ENCODE measurements at regions not wholly inside any gene's neighbourhood (a gene's known extent, or its start where the extent isn't known, plus 50 kb on each side); places are given as distances from the start of the nearest gene placed in this dataset.

DNA sequence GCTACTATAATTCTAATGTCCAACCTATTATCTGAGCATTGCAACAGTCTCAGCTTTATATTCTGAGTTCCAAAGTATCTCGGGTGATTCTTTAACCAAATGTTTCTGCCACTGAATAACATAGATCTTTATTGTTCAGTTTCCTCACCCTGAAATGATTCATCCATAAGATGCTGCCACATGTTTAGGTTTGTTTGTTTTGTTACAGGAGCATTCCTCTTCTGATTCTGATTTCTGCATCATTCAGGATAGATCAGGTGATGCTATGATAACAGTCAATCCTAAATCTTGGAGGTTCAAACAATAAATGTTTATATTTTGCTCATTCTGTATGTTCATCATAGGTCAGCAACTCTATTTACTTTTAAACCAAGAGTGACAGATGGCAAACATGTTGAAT lies 927.6 kb downstream of the PCDH7 start:
- ChIA-PET CTCF (no interaction called here), POLR2A (no interaction called here)
- no peak for DNase-seq (ENCODE audit: extremely low spot score)
- TF ChIP-seq, protein P1, sequence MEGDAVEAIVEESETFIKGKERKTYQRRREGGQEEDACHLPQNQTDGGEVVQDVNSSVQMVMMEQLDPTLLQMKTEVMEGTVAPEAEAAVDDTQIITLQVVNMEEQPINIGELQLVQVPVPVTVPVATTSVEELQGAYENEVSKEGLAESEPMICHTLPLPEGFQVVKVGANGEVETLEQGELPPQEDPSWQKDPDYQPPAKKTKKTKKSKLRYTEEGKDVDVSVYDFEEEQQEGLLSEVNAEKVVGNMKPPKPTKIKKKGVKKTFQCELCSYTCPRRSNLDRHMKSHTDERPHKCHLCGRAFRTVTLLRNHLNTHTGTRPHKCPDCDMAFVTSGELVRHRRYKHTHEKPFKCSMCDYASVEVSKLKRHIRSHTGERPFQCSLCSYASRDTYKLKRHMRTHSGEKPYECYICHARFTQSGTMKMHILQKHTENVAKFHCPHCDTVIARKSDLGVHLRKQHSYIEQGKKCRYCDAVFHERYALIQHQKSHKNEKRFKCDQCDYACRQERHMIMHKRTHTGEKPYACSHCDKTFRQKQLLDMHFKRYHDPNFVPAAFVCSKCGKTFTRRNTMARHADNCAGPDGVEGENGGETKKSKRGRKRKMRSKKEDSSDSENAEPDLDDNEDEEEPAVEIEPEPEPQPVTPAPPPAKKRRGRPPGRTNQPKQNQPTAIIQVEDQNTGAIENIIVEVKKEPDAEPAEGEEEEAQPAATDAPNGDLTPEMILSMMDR (IDR thresholded peaks at IDR 0.05; ENCODE audit: control extremely low read depth, extremely low read depth, low read depth, missing control alignments), result no peak

DNA sequence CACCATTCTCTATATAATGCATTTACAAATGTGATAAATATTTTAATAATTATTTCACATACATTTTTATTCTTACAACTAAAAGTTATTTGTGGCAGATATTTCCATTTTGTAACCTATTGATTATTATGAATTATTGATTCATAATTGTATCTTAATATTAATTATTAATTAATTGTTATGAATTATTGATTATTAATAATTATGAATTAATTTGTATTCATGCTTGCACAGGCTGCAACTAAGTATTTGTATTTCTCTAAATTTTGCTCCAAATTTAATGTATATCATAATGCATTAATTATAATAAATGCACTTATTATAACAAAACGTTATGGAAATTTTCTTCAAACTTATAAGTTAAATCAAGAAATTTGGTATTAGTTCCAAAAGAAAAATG lies 929.7 kb downstream of the PCDH7 start:
- POLR2A ChIA-PET, result no interaction called here
- DNase-seq (ENCODE audit: extremely low spot score), result no peak
- CTCF ChIA-PET, result no interaction called here
- TF ChIP-seq, protein P1 (IDR thresholded peaks at IDR 0.05; ENCODE audit: control extremely low read depth, extremely low read depth, low read depth, missing control alignments), result no peak

DNA sequence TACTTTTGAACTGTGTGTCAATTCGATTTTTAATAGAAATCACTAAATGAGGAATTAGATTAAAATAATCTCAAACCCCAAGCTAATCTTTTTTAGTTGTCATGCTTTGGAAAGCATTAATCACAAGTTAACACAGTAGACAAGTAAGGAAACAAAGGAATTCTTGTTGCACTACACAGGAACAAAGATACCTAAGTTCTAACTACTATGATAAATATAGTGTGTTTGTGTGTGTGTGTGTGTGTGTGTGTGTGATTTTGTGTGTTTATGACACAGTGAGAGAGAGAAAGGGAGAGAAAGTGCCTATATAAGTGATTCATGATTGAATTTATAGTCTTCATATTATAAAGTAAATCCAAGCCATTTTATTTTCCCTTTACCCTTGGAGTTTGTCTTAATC lies 931.4 kb downstream of the PCDH7 start:
- CTCF ChIA-PET, result no interaction called here
- POLR2A ChIA-PET, result no interaction called here
- no peak for DNase-seq (ENCODE audit: extremely low spot score)
- TF ChIP-seq, protein P1 (IDR thresholded peaks at IDR 0.05; ENCODE audit: control extremely low read depth, extremely low read depth, low read depth, missing control alignments), result no peak

DNA sequence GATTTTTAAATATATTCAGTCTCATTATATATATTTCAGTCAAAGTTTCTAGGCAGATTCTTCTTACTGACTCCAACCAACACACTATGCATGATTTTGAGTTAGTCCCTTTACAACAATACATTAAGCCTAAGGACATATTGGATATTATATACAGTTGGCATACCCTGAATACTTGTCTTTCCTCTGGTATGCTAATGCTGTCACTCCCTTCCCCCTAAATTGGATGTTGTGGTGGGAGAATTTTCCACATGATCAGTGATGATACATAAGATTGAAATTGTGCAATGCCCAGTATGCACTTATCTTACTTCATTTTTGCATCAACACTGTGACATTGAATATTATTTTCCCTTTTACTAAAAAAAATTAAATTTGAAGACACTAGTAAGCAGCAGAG lies 935.2 kb downstream of the PCDH7 start:
- TF ChIP-seq, protein P1 (IDR thresholded peaks at IDR 0.05; ENCODE audit: control extremely low read depth, extremely low read depth, low read depth, missing control alignments), result no peak
- POLR2A ChIA-PET, result no interaction called here
- no peak for DNase-seq (ENCODE audit: extremely low spot score)
- CTCF ChIA-PET, result no interaction called here

DNA sequence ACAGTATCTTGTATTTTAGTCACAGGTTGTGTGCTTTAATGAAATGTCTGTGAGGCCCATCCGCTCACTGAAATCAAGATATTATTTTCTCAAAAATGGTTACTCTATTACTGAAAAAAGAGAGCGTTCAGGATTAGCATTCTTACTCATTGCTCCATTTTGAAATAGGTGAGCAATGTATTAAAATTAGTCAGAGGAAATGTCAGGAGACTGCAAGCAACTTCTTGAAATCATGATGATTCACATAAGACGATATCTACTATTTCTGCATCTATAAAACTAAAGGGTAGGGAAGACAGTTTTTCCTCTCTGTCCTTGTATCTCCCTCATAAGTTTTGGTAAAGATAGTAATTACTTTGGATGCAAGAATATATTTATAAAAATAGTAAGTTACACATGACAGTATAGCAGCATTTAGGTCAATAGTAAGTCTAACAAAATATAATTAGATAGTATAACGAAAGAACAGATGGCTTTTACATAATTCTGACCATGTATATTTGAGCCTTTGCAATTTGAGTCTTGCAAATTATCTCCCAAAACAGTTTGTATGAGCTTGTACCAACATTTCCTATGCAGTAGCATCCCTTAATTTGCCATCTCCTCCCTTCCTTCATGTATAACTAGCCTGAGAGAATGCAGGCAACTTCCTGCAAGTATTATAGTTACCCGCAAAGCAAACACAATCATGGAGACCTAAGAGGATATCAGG lies 937.8 kb downstream of the PCDH7 start:
- DNase-seq (ENCODE audit: extremely low spot score), result no peak
- ChIA-PET POLR2A (no interaction called here), CTCF (no interaction called here)
- TF ChIP-seq, protein P1 (IDR thresholded peaks at IDR 0.05; ENCODE audit: control extremely low read depth, extremely low read depth, low read depth, missing control alignments), result no peak

DNA sequence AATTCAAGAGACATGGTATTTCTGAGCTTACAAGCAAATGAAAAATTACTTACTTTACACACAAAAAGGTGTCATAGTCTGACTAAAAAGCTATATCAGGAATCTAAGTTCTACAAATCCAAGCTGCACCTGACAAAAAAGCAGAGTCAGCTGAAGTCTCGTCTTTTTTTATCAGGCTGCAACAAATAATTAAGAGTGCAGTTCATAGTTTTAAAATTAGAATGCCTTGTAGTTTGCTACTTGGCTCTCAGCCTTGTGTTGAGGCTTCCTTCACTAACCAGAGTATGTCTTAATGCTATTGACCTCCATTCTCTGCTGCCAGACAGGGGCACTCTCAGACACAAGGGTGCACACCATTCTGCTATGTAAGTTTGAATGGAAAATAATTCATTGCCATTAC lies 940.7 kb downstream of the PCDH7 start:
- TF ChIP-seq, protein P1 (IDR thresholded peaks at IDR 0.05; ENCODE audit: control extremely low read depth, extremely low read depth, low read depth, missing control alignments), result no peak
- ChIA-PET POLR2A (no interaction called here), CTCF (interaction anchor here (0.9 to 1.7 kb wide), 2 partner anchors 12 to 14 kb away, joined by 3 to 4 read pairs; no protein-coding TSS in a partner anchor)
- no peak for DNase-seq (ENCODE audit: extremely low spot score)
